ENCODE measurements at regions not wholly inside any gene's neighbourhood (a gene's known extent, or its start where the extent isn't known, plus 50 kb on each side); places are given as distances from the start of the nearest gene placed in this dataset.

- TF ChIP-seq, protein P1, sequence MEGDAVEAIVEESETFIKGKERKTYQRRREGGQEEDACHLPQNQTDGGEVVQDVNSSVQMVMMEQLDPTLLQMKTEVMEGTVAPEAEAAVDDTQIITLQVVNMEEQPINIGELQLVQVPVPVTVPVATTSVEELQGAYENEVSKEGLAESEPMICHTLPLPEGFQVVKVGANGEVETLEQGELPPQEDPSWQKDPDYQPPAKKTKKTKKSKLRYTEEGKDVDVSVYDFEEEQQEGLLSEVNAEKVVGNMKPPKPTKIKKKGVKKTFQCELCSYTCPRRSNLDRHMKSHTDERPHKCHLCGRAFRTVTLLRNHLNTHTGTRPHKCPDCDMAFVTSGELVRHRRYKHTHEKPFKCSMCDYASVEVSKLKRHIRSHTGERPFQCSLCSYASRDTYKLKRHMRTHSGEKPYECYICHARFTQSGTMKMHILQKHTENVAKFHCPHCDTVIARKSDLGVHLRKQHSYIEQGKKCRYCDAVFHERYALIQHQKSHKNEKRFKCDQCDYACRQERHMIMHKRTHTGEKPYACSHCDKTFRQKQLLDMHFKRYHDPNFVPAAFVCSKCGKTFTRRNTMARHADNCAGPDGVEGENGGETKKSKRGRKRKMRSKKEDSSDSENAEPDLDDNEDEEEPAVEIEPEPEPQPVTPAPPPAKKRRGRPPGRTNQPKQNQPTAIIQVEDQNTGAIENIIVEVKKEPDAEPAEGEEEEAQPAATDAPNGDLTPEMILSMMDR (IDR thresholded peaks at IDR 0.05), result no peak
- no peak for TF ChIP-seq EZH2 (IDR thresholded peaks at IDR 0.05; ENCODE audit: borderline replicate concordance, insufficient read depth, low read depth, low read length, poor library complexity, severe bottlenecking)
These were observed 51.8 kb upstream of the CTDP1 start for GRCh38 chr18:79627750-79628294.

Measured in B cell (primary cell).